Loucy (cell line): ENCODE measurements at regions not wholly inside any gene's neighbourhood (a gene's known extent, or its start where the extent isn't known, plus 50 kb on each side); places are given as distances from the start of the nearest gene placed in this dataset.
"Not testable (repeated sequence)": the region's sequence is repeated elsewhere in the genome, so short reads cannot be mapped to it uniquely, and the experiment has no call there.

Experiments used
- H2AFZ ChIP-seq: fragments of 200-600 bp; sonication (generic); 2 replicates; pipeline ENCODE4 v1.6.0; 2016; ENCODE audit warnings: antibody characterized with exemption, mild to moderate bottlenecking, low read length, moderate library complexity
- H3F3A ChIP-seq: fragments of 200-600 bp; 2 replicates; pipeline ENCODE4 v1.6.0; 2016; ENCODE audit warnings: antibody characterized with exemption, low read depth, mild to moderate bottlenecking
- H3K27me3 ChIP-seq: fragments of 200-600 bp; sonication (generic); 2 replicates; pipeline ENCODE4 v1.6.1; 2014; ENCODE audit warnings: low read length, mild to moderate bottlenecking; ENCODE audit not compliant: insufficient read depth, poor library complexity, severe bottlenecking
- H3K36me3 ChIP-seq: fragments of 200-600 bp; sonication (generic); 2 replicates; pipeline ENCODE4 v1.6.1; 2016; ENCODE audit warnings: low read length; ENCODE audit not compliant: insufficient read depth
- H3K4me1 ChIP-seq: fragments of 200-600 bp; sonication (generic); 2 replicates; pipeline ENCODE4 v1.5.1; 2014; ENCODE audit warnings: low read length, mild to moderate bottlenecking; ENCODE audit not compliant: insufficient read depth, poor library complexity, severe bottlenecking
- H3K4me2 ChIP-seq: fragments of 200-600 bp; sonication (generic); 2 replicates; pipeline ENCODE4 v1.6.0; 2014; ENCODE audit warnings: antibody characterized with exemption, low read length, low read depth, mild to moderate bottlenecking; ENCODE audit not compliant: poor library complexity, severe bottlenecking
- H3K4me3 ChIP-seq: fragments of 200-600 bp; sonication (generic); 2 replicates; pipeline ENCODE4 v1.5.1; 2014; ENCODE audit warnings: low read length, mild to moderate bottlenecking, mixed read lengths; ENCODE audit not compliant: poor library complexity, severe bottlenecking
- H3K79me2 ChIP-seq: fragments of 200-600 bp; sonication (generic); 2 replicates; pipeline ENCODE4 v1.6.1; 2014; ENCODE audit warnings: low read length; ENCODE audit not compliant: insufficient read depth
- H3K9ac ChIP-seq: fragments of 200-600 bp; sonication (generic); 2 replicates; pipeline ENCODE4 v1.6.0; 2014; ENCODE audit warnings: mild to moderate bottlenecking, low read depth, low read length, moderate library complexity; ENCODE audit not compliant: poor library complexity, severe bottlenecking
- H3K9me2 ChIP-seq: fragments of 200-600 bp; sonication (generic); replicated peaks from 2 replicates; pipeline ENCODE4 v1.6.1; 2016; ENCODE audit warnings: low read depth, low read length, mixed read lengths
- H3K9me3 ChIP-seq: fragments of 200-600 bp; sonication (generic); 2 replicates; pipeline ENCODE4 v1.6.1; 2014; ENCODE audit warnings: mild to moderate bottlenecking, antibody characterized with exemption, low read length, low read depth; ENCODE audit not compliant: insufficient read depth
- H4K20me1 ChIP-seq: fragments of 200-600 bp; sonication (generic); 2 replicates; pipeline ENCODE4 v1.6.0; 2014; ENCODE audit warnings: antibody characterized with exemption, low read length, mild to moderate bottlenecking; ENCODE audit not compliant: insufficient read depth, poor library complexity, severe bottlenecking
- EZH2phosphoT487 ChIP-seq: fragments of 200-600 bp; IDR thresholded peaks from 2 replicates; pipeline ENCODE4 v1.6.1; 2018; ENCODE audit warnings: antibody characterized with exemption, mild to moderate bottlenecking, moderate library complexity, borderline replicate concordance
- TF ChIP-seq, protein P1 (sequence below): fragments of 200-600 bp; sonication (generic); conservative IDR thresholded peaks from 2 replicates; pipeline ENCODE4 v1.5.1; 2014; ENCODE audit warnings: mild to moderate bottlenecking, antibody characterized with exemption, low read length

DNA sequence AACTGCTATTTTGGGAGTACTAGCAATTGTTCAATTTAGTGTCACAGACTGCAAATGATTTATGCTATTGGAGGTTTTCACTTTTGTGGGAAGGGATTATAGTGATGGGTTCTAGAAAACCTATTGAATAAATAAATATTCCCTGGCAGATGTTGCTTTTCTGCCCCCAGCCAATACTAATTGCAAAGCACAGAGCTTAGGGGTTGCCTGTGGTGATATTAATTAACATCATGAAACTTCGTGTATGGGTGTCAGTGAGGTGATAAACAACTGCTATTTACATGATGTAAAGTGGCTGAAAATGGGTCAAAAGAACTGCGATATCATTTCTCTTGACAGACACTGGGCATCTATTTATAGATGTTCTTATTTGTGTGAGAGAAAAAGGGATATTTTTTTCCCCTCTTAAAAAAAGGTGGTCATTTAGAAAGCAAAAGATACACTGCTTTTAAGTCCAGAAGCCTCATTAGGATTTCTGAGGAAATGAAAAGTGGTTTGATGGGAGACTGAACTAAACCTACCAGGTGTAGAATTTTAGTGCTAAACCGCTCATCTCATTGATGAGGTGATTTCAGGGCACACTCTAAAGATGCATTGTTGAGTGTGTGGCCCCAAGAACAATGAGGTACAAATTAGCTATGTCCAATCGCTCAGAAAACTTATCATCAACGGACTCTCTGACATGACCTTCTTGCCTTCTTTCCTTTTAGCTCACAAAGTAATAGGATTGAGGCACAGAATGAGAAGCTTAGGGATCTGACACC is 116.7 kb upstream of the CHST9 start:
- Histone ChIP-seq H3F3A (no peaks in the 10 kb centered on the region), H2AFZ (no peak overlapping the region), H3K36me3 (no peaks in the 10 kb centered on the region), H3K79me2 (no peaks in the 10 kb centered on the region), H3K4me2 (no peak overlapping the region), H4K20me1 (no peaks in the 10 kb centered on the region), H3K27me3 (no peaks in the 10 kb centered on the region), H3K9me3 (no peaks in the 10 kb centered on the region), H3K4me3 (no peak overlapping the region), H3K4me1 (no peaks in the 10 kb centered on the region), H3K9ac (no peak overlapping the region), H3K9me2 (no peaks in the 10 kb centered on the region)
- TF ChIP-seq, protein P1, sequence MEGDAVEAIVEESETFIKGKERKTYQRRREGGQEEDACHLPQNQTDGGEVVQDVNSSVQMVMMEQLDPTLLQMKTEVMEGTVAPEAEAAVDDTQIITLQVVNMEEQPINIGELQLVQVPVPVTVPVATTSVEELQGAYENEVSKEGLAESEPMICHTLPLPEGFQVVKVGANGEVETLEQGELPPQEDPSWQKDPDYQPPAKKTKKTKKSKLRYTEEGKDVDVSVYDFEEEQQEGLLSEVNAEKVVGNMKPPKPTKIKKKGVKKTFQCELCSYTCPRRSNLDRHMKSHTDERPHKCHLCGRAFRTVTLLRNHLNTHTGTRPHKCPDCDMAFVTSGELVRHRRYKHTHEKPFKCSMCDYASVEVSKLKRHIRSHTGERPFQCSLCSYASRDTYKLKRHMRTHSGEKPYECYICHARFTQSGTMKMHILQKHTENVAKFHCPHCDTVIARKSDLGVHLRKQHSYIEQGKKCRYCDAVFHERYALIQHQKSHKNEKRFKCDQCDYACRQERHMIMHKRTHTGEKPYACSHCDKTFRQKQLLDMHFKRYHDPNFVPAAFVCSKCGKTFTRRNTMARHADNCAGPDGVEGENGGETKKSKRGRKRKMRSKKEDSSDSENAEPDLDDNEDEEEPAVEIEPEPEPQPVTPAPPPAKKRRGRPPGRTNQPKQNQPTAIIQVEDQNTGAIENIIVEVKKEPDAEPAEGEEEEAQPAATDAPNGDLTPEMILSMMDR: no peak
- no peak for TF ChIP-seq EZH2phosphoT487

DNA sequence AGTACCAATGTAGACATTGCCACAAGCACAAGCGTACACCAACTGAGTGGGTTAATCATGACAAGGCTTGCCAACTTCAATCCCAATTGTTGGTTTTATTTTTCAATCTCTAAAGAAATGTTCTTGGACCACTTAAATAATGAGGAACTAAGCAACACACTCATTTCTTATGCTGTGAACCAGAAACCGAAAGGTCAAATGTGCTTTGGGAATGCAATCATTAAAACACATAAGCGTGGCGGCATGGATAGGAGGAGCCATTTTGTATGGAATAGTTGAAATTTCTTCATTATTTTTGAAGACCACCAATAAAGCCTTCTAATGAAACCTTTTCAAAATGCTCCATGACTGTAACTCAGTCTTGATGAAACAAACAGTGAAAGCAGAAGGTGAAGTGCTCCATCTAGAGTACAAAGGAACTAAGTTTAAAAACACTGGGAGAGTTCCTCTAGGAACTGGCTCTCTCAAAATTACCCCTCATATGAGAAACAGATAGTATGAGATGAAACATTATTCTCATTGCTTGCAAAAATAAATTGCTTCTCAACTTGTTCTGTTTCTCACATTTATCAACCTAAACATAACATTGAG is 113.2 kb upstream of the CHST9 start:
- H3K4me1 ChIP-seq: no peaks in the 10 kb centered on the region
- no peaks in the 10 kb centered on the region for H3F3A ChIP-seq
- no peaks in the 10 kb centered on the region for H3K9me3 ChIP-seq
- TF ChIP-seq, protein P1: peak; percentile 46
- no peak for TF ChIP-seq EZH2phosphoT487
- H3K4me2 ChIP-seq: no peak overlapping the region
- no peak overlapping the region for H2AFZ ChIP-seq
- no peak overlapping the region for H3K4me3 ChIP-seq
- no peak overlapping the region for H3K9ac ChIP-seq
- H4K20me1 ChIP-seq: no peaks in the 10 kb centered on the region
- no peaks in the 10 kb centered on the region for H3K36me3 ChIP-seq
- H3K27me3 ChIP-seq: no peaks in the 10 kb centered on the region
- no peaks in the 10 kb centered on the region for H3K9me2 ChIP-seq
- no peaks in the 10 kb centered on the region for H3K79me2 ChIP-seq

DNA sequence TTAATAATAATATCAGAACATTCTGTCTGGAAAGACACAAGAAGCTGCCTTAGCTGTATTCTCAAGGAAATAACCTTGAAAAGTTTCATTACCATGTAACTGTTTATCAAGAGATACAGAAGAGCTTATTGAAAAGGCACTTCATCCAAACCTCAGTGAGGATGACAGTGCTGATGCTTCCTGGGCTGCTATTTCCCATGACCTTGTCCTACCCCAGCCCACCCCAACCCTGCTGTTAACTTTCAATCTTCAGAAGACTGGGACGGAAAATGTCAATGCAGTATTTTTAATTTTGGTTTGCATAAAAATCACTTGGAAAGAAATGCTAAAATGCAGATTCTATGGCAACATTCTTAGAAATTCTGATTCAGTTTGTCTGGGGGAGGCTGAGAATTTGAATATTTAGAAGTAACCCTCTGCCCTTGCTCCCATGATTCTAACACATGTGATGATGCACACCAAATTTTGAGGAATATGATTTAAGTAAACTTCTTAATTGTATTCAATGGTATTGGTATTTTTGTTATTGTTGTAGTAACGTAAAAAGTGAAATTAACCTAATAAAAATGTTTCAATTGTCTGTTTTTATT is 101.0 kb upstream of the CHST9 start:
- not testable (repeated sequence) for H3K79me2 ChIP-seq, H3K9me2 ChIP-seq, H3F3A ChIP-seq, H3K4me3 ChIP-seq, H3K36me3 ChIP-seq, H3K9ac ChIP-seq, H3K9me3 ChIP-seq, H3K27me3 ChIP-seq, H3K4me1 ChIP-seq, H3K4me2 ChIP-seq, H2AFZ ChIP-seq, H4K20me1 ChIP-seq
